ENCODE measurements at regions not wholly inside any gene's neighbourhood (a gene's known extent, or its start where the extent isn't known, plus 50 kb on each side); places are given as distances from the start of the nearest gene placed in this dataset.
"Not testable (repeated sequence)": the region's sequence is repeated elsewhere in the genome, so short reads cannot be mapped to it uniquely, and the experiment has no call there.

- Mint-ChIP-seq H3K27me3 (peaks cover 23% of the 10 kb centered on the region), H3K4me1 (ENCODE audit: low read depth) (peaks cover 15% of the 10 kb centered on the region)
- not testable (repeated sequence) for H3K36me3 Mint-ChIP-seq; H3K9me3 Mint-ChIP-seq (ENCODE audit: low read depth); H3K4me3 Mint-ChIP-seq; H3K27ac Mint-ChIP-seq
Observed at GRCh38 chr20:50448625-50449403, 61.4 kb upstream of the PTPN1 start.

GRCh38 chr20:50449738-50450492, 60.3 kb upstream of the PTPN1 start:
- no peak overlapping the region for H3K4me3 Mint-ChIP-seq
- H3K27ac Mint-ChIP-seq, result no peak overlapping the region
- peaks cover 25% of the 10 kb centered on the region for H3K27me3 Mint-ChIP-seq
- peaks cover 5% of the 10 kb centered on the region for H3K36me3 Mint-ChIP-seq
- no peaks in the 10 kb centered on the region for H3K9me3 Mint-ChIP-seq (ENCODE audit: low read depth)
- peaks cover 15% of the 10 kb centered on the region for H3K4me1 Mint-ChIP-seq (ENCODE audit: low read depth)

- H3K27me3 Mint-ChIP-seq, result peaks cover 25% of the 10 kb centered on the region
- peaks cover 5% of the 10 kb centered on the region for H3K36me3 Mint-ChIP-seq
- no peak overlapping the region for H3K27ac Mint-ChIP-seq
- peaks cover 15% of the 10 kb centered on the region for H3K4me1 Mint-ChIP-seq (ENCODE audit: low read depth)
- H3K9me3 Mint-ChIP-seq (ENCODE audit: low read depth), result no peaks in the 10 kb centered on the region
- H3K4me3 Mint-ChIP-seq, result no peak overlapping the region
Observed at GRCh38 chr20:50450493-50450826, 59.7 kb upstream of the PTPN1 start.

GRCh38 chr20:50450881-50451752, 59.1 kb upstream of the PTPN1 start:
- Mint-ChIP-seq H3K4me1 (ENCODE audit: low read depth) (peaks cover 15% of the 10 kb centered on the region), H3K27me3 (peaks cover 25% of the 10 kb centered on the region), H3K36me3 (peaks cover 5% of the 10 kb centered on the region), H3K27ac (no peak overlapping the region), H3K9me3 (ENCODE audit: low read depth) (no peaks in the 10 kb centered on the region), H3K4me3 (peak overlapping the region; percentile 24)

- Mint-ChIP-seq H3K4me3 (peak overlapping the region; percentile 24), H3K4me1 (ENCODE audit: low read depth) (peaks cover 15% of the 10 kb centered on the region), H3K27me3 (peaks cover 21% of the 10 kb centered on the region)
- not testable (repeated sequence) for H3K36me3 Mint-ChIP-seq; H3K27ac Mint-ChIP-seq; H3K9me3 Mint-ChIP-seq (ENCODE audit: low read depth)
Observed at GRCh38 chr20:50451792-50452425, 58.3 kb upstream of the PTPN1 start.

- Mint-ChIP-seq H3K27ac (no peak overlapping the region), H3K27me3 (peaks cover 15% of the 10 kb centered on the region), H3K9me3 (ENCODE audit: low read depth) (no peaks in the 10 kb centered on the region), H3K4me3 (no peak overlapping the region), H3K36me3 (peaks cover 2% of the 10 kb centered on the region), H3K4me1 (ENCODE audit: low read depth) (peaks cover 15% of the 10 kb centered on the region)
Observed at GRCh38 chr20:50453533-50454244, 56.5 kb upstream of the PTPN1 start.

GRCh38 chr20:50455245-50455644, 54.9 kb upstream of the PTPN1 start:
- not testable (repeated sequence) for H3K27me3 Mint-ChIP-seq; H3K27ac Mint-ChIP-seq; H3K9me3 Mint-ChIP-seq (ENCODE audit: low read depth); H3K36me3 Mint-ChIP-seq; H3K4me3 Mint-ChIP-seq
- H3K4me1 Mint-ChIP-seq (ENCODE audit: low read depth), result peaks cover 15% of the 10 kb centered on the region

GRCh38 chr20:50455656-50456451, 54.3 kb upstream of the PTPN1 start:
- no peak overlapping the region for H3K27ac Mint-ChIP-seq
- no peak overlapping the region for H3K4me3 Mint-ChIP-seq
- H3K27me3 Mint-ChIP-seq, result peaks cover 5% of the 10 kb centered on the region
- no peaks in the 10 kb centered on the region for H3K36me3 Mint-ChIP-seq
- H3K4me1 Mint-ChIP-seq (ENCODE audit: low read depth), result peaks cover 10% of the 10 kb centered on the region
- H3K9me3 Mint-ChIP-seq (ENCODE audit: low read depth), result no peaks in the 10 kb centered on the region

- Mint-ChIP-seq H3K4me3 (no peak overlapping the region), H3K4me1 (ENCODE audit: low read depth) (peaks cover 2% of the 10 kb centered on the region), H3K27ac (no peak overlapping the region), H3K36me3 (no peaks in the 10 kb centered on the region), H3K9me3 (ENCODE audit: low read depth) (no peaks in the 10 kb centered on the region), H3K27me3 (peaks cover 4% of the 10 kb centered on the region)
Observed at GRCh38 chr20:50456452-50457324, 53.5 kb upstream of the PTPN1 start.

GRCh38 chr20:50459124-50459918, 50.9 kb upstream of the PTPN1 start:
- H3K27me3 Mint-ChIP-seq, result peaks cover 1% of the 10 kb centered on the region

GRCh38 chr20:50460115-50460607, 50.0 kb upstream of the PTPN1 start:
- H3K4me3 Mint-ChIP-seq, result no peak overlapping the region
- H3K4me1 Mint-ChIP-seq (ENCODE audit: low read depth), result no peaks in the 10 kb centered on the region

More at GRCh38 chr20:50459124-50459918, 50.9 kb upstream of the PTPN1 start:
- Mint-ChIP-seq H3K36me3 (no peaks in the 10 kb centered on the region), H3K27ac (no peak overlapping the region), H3K4me1 (ENCODE audit: low read depth) (no peaks in the 10 kb centered on the region), H3K9me3 (ENCODE audit: low read depth) (no peaks in the 10 kb centered on the region), H3K4me3 (no peak overlapping the region)

More at GRCh38 chr20:50460115-50460607, 50.0 kb upstream of the PTPN1 start:
- Mint-ChIP-seq H3K9me3 (ENCODE audit: low read depth) (no peaks in the 10 kb centered on the region), H3K27ac (no peak overlapping the region), H3K27me3 (peaks cover 1% of the 10 kb centered on the region), H3K36me3 (no peaks in the 10 kb centered on the region)

Data from activated naive CD8-positive, alpha-beta T cell (primary cell).